ENCODE measurements at regions not wholly inside any gene's neighbourhood (a gene's known extent, or its start where the extent isn't known, plus 50 kb on each side); places are given as distances from the start of the nearest gene placed in this dataset.

GRCh38 chr7:16144361-16144760 is 277.0 kb downstream of the CRPPA start (continued):
- TF ChIP-seq MNT (conservative IDR thresholded peaks at IDR 0.05) (no peak), ZNF224 (CRISPR knock-in tag; IDR thresholded peaks at IDR 0.05) (no peak)

GRCh38 chr7:16137944-16138343 is 283.4 kb downstream of the CRPPA start:
- Histone ChIP-seq H2AFZ (ENCODE audit: low read depth, low read length) (no peak overlapping the region), H3K27me3 (ENCODE audit: control insufficient read depth in 2 of 2, insufficient read depth in 2 of 2, low read length in 2 of 2) (no peaks in the 10 kb centered on the region), H3K79me2 (ENCODE audit: control insufficient read depth, insufficient read depth, low read length) (no peaks in the 10 kb centered on the region), H3K4me2 (ENCODE audit: insufficient read depth, low read length) (no peak overlapping the region), H4K20me1 (replicated peaks; ENCODE audit: control insufficient read depth, insufficient read depth, low read length) (no peaks in the 10 kb centered on the region), H3K9me1 (ENCODE audit: control insufficient read depth, insufficient read depth, low read length) (no peaks in the 10 kb centered on the region), H3K36me3 (ENCODE audit: control insufficient read depth, insufficient read depth, low read length) (no peaks in the 10 kb centered on the region), H3K9ac (ENCODE audit: insufficient read depth in 1 of 2, low read depth in 2 of 2, low read length in 2 of 2) (no peak overlapping the region), H3K9me3 (replicated peaks; ENCODE audit: control insufficient read depth, insufficient read depth, low read depth, low read length) (no peaks in the 10 kb centered on the region), H3K27ac (ENCODE audit: extremely low read depth, low read depth, low read length) (no peak overlapping the region), H3K4me1 (replicated peaks in 1 of 2; ENCODE audit: control insufficient read depth in 2 of 2, insufficient read depth in 2 of 2, low read length in 2 of 2) (no peaks in the 10 kb centered on the region), H3K4me3 (no peak overlapping the region)
- CTCF ChIA-PET (ENCODE audit: low intra/inter-chr PET ratio): no interaction called here
- POLR2A ChIA-PET: interaction anchor here (0.9 to 1.1 kb wide), 3 partner anchors 8 to 508 kb away, joined by 3 to 5 read pairs (median 3); partner anchors contain the start of genes ANKMY2 and BZW2
- DNase-seq (ENCODE audit: extremely low read depth in 1 of 4, low spot score in 3 of 4) (no peak), ATAC-seq (no peak), FAIRE-seq (no peak)
- in situ Hi-C loops (cut with MboI): no loop called here
- 67% methylated on average over 2 of the region's 2 CpGs for WGBS (ENCODE audit: insufficient coverage, low coverage, missing lambda C conversion rate)
- BruUV-seq (replicated peaks): no TSS peak
- intact Hi-C loops (cut with micrococcal nuclease): no loop called here
- no peak for TF ChIP-seq POU5F1 (IDR thresholded peaks at IDR 0.05; ENCODE audit: borderline replicate concordance, low read depth, low read length, partially characterized antibody)
- TF ChIP-seq NCOR1 (IDR thresholded peaks at IDR 0.05): no peak
- no peak for TF ChIP-seq HMGXB4 (CRISPR knock-in tag; IDR thresholded peaks at IDR 0.05)
- no peak for TF ChIP-seq HLTF (IDR thresholded peaks at IDR 0.05)
- no peak for TF ChIP-seq ZNF699 (CRISPR knock-in tag; IDR thresholded peaks at IDR 0.05; ENCODE audit: insufficient replicate concordance)
- no peak for TF ChIP-seq ZNF408 (CRISPR knock-in tag; IDR thresholded peaks at IDR 0.05; ENCODE audit: low read depth)
- no peak for TF ChIP-seq SETDB1 (IDR thresholded peaks at IDR 0.05; ENCODE audit: low read length)
